ENCODE measurements at regions not wholly inside any gene's neighbourhood (a gene's known extent, or its start where the extent isn't known, plus 50 kb on each side); places are given as distances from the start of the nearest gene placed in this dataset.

DNA sequence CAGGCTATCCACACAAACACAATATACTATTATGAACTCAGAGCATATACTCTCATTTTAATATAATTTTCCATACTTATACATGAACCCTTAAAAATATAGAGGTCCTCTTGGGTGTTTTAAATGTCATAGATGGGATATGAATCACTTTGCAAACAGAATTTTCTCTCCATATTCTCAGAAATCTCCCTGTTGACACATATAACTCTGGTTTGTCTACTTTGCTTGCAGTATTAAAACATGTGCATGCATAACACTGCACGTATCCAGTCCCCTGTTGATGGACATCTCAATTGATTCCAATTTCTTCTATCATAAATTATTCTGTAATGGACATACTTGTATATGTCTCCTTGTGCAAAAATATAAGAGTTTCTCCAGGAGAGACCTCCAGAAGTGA lies 417.5 kb upstream of the TBX3 start:
- H2AFZ ChIP-seq (ENCODE audit: low read length), result no peak overlapping the region
- no peak overlapping the region for H4K91ac ChIP-seq (replicated peaks; ENCODE audit: insufficient read length, low read length)
- no peak overlapping the region for H2BK5ac ChIP-seq (ENCODE audit: low read depth, low read length)
- no peak overlapping the region for H2BK120ac ChIP-seq (replicated peaks; ENCODE audit: low read depth, low read length)
- no peaks in the 10 kb centered on the region for H3K79me2 ChIP-seq (ENCODE audit: control insufficient read depth in 1 of 2, insufficient read depth in 2 of 2, low read length in 2 of 2)
- no peak overlapping the region for H4K5ac ChIP-seq (ENCODE audit: insufficient read length, low read depth, low read length)
- H3K9me3 ChIP-seq (ENCODE audit: insufficient read depth in 2 of 2, low read depth in 1 of 2, low read length in 1 of 2), result no peaks in the 10 kb centered on the region
- H3K9ac ChIP-seq (replicated peaks in 1 of 4; ENCODE audit: extremely low read depth in 1 of 4, low read depth in 3 of 4, low read length in 3 of 4), result no peak overlapping the region
- CTCF ChIA-PET (ENCODE audit: partially characterized antibody), result interaction anchor here (0.6 kb wide), 1 partner anchor 278 kb away, joined by 4 read pairs; no protein-coding TSS in a partner anchor
- no peaks in the 10 kb centered on the region for H3K79me1 ChIP-seq (ENCODE audit: low read depth, low read length)
- H3K4me2 ChIP-seq (ENCODE audit: insufficient read depth in 1 of 2, low read depth in 2 of 2, low read length in 2 of 2), result no peak overlapping the region
- H4K20me1 ChIP-seq (replicated peaks in 1 of 2; ENCODE audit: control insufficient read depth in 1 of 2, insufficient read depth in 2 of 2, low read length in 2 of 2), result no peaks in the 10 kb centered on the region
- H3K23me2 ChIP-seq (ENCODE audit: low read depth, low read length), result no peaks in the 10 kb centered on the region; the same call in 1 of the 2 replicates
- no peak overlapping the region for H3K27ac ChIP-seq (ENCODE audit: low read depth, low read length)
- H3K4me1 ChIP-seq (replicated peaks in 1 of 4; ENCODE audit: control insufficient read depth in 3 of 4, insufficient read depth in 4 of 4, low read length in 3 of 4), result no peaks in the 10 kb centered on the region
- DNase-seq (ENCODE audit: low read depth in 1 of 2, low spot score in 2 of 2) (no peak), FAIRE-seq (no peak)
- no peak overlapping the region for H3K56ac ChIP-seq (replicated peaks; ENCODE audit: insufficient read length, low read depth, low read length)
- no peaks in the 10 kb centered on the region for H3K27me3 ChIP-seq (replicated peaks in 1 of 4; ENCODE audit: control insufficient read depth in 3 of 4, extremely low read depth in 1 of 4, insufficient read depth in 3 of 4, low read length in 3 of 4)
- H2BK15ac ChIP-seq (ENCODE audit: low read length), result no peak overlapping the region
- no peak overlapping the region for H2AK5ac ChIP-seq (ENCODE audit: low read depth, low read length)
- no peak overlapping the region for H3K4me3 ChIP-seq (ENCODE audit: extremely low read depth in 1 of 4, insufficient read depth in 2 of 4, low read depth in 3 of 4, low read length in 4 of 4)
- POLR2A ChIA-PET (ENCODE audit: partially characterized antibody), result no interaction called here
- no peak overlapping the region for H3K23ac ChIP-seq (ENCODE audit: insufficient read length)
- H3K18ac ChIP-seq (ENCODE audit: extremely low read depth, low read length), result no peak overlapping the region
- no peak overlapping the region for H2BK12ac ChIP-seq (ENCODE audit: low read depth, low read length)
- no peaks in the 10 kb centered on the region for H3K36me3 ChIP-seq (ENCODE audit: control insufficient read depth in 2 of 4, insufficient read depth in 4 of 4, low read length in 3 of 4)
- no peak overlapping the region for H3K4ac ChIP-seq (replicated peaks; ENCODE audit: insufficient read length, low read depth, low read length)
- H4K8ac ChIP-seq (ENCODE audit: extremely low read depth, insufficient read depth, low read length), result no peak overlapping the region
- 90% methylated on average over 1 of the region's 1 CpG; no CpG with 5 or more reads in 1 of the 2 experiments for WGBS, 2 experiments (ENCODE audit: extremely low coverage in 1 of 2, insufficient coverage in 1 of 2, insufficient read length in 1 of 2, insufficient replicate concordance in 2 of 2, low coverage in 1 of 2, low lambda C conversion rate in 2 of 2, missing lambda C conversion rate in 1 of 2)
- H2BK20ac ChIP-seq (ENCODE audit: low read length), result no peak overlapping the region
- TF ChIP-seq ZNF274 (IDR thresholded peaks at IDR 0.05; ENCODE audit: borderline replicate concordance, extremely low read depth, low read length), result no peak
- no peak overlapping the region for H3K14ac ChIP-seq (ENCODE audit: insufficient read length)

Data from H1 (cell line).